GM12865 (cell line): ENCODE measurements at regions not wholly inside any gene's neighbourhood (a gene's known extent, or its start where the extent isn't known, plus 50 kb on each side); places are given as distances from the start of the nearest gene placed in this dataset.
"Not testable (repeated sequence)": the region's sequence is repeated elsewhere in the genome, so short reads cannot be mapped to it uniquely, and the experiment has no call there.

Experiments
- DNase-seq: peaks from one replicate; pipeline ENCODE4 v3.0.0; 2010; ENCODE audit warnings: low read depth
- H3K4me3 ChIP-seq: 2 replicates; pipeline ENCODE4 v1.5.1; 2011; ENCODE audit warnings: mild to moderate bottlenecking, low read depth, low read length, control low read depth
- CTCF ChIP-seq: IDR thresholded peaks from 2 replicates; pipeline ENCODE4 v1.5.1; 2011; ENCODE audit warnings: low read length, control low read depth, low read depth, inconsistent platforms; ENCODE audit not compliant: insufficient read depth; ENCODE audit errors: missing control alignments

GRCh38 chr9:101832486-101832885 lies 94.0 kb upstream of the GRIN3A start:
- no peak for TF ChIP-seq CTCF
- H3K4me3 ChIP-seq = no peak overlapping the region
- DNase-seq = no peak

- not testable (repeated sequence) for DNase-seq, H3K4me3 ChIP-seq
Observed at GRCh38 chr9:101821450-101821849, 83.0 kb upstream of the GRIN3A start.

- not testable (repeated sequence) for DNase-seq, H3K4me3 ChIP-seq
Observed at GRCh38 chr9:101820983-101821382, 82.5 kb upstream of the GRIN3A start.

GRCh38 chr9:101814064-101814463 lies 75.6 kb upstream of the GRIN3A start:
- no peak overlapping the region for H3K4me3 ChIP-seq
- no peak for DNase-seq
- no peak for TF ChIP-seq CTCF

- not testable (repeated sequence) for H3K4me3 ChIP-seq, DNase-seq
Observed at GRCh38 chr9:101807879-101808278, 69.4 kb upstream of the GRIN3A start.

- no peak for DNase-seq
- TF ChIP-seq CTCF = no peak
- H3K4me3 ChIP-seq = no peak overlapping the region
Observed at GRCh38 chr9:101796044-101796443, 57.6 kb upstream of the GRIN3A start.

GRCh38 chr9:101795147-101795546 lies 56.7 kb upstream of the GRIN3A start:
- no peak for DNase-seq
- H3K4me3 ChIP-seq = no peak overlapping the region
- no peak for TF ChIP-seq CTCF

- peak; percentile 1 for DNase-seq
- H3K4me3 ChIP-seq = no peak overlapping the region
- TF ChIP-seq CTCF = no peak
Observed at GRCh38 chr9:101792475-101792874, 54.0 kb upstream of the GRIN3A start.

- peak; percentile 53 for TF ChIP-seq CTCF
- H3K4me3 ChIP-seq = no peak overlapping the region
- peak; percentile 57 for DNase-seq
Observed at GRCh38 chr9:101791938-101792337, 53.5 kb upstream of the GRIN3A start.
